Panc1 (cell line): ENCODE measurements at regions not wholly inside any gene's neighbourhood (a gene's known extent, or its start where the extent isn't known, plus 50 kb on each side); places are given as distances from the start of the nearest gene placed in this dataset.

Experiments
- ATAC-seq: fragments of 200-7000 bp; cut with Tn5 transposase; 2 replicates; pipeline ENCODE4 v1.9.1; 2020; ENCODE audit warnings: mild to moderate bottlenecking, moderate library complexity
- BruUV-seq: library from RNA; stranded (reverse); fragments of 400-500 nt; replicated peaks from 2 replicates; lab custom pipeline; 2021; lab: Mats Ljungman, UMichigan
- CTCF ChIA-PET: fragments of 300-600 bp; sonication (Branson Sonifier 250); formaldehyde crosslinking; loops from one replicate; lab custom pipeline; 2022; ENCODE audit warnings: antibody characterized with exemption; lab: Charles Lee
- POLR2A ChIA-PET: fragments of 300-600 bp; sonication (Branson Sonifier 250); formaldehyde crosslinking; loops from one replicate; lab custom pipeline; 2022; ENCODE audit warnings: antibody characterized with exemption; lab: Charles Lee
- DNase-seq: peaks from one replicate; pipeline ENCODE4 v3.0.0-alpha.2; 2010; ENCODE audit warnings: low read depth, low spot score
- H3K27ac ChIP-seq: 2 replicates; pipeline ENCODE4 v1.5.1; 2011; ENCODE audit warnings: mild to moderate bottlenecking, low read length, inconsistent platforms
- H3K27me3 ChIP-seq: fragments of 200-500 bp; sonication (Bioruptor generic); 2 replicates; pipeline ENCODE4 v1.6.0; 2014; ENCODE audit warnings: low read length, inconsistent platforms; ENCODE audit not compliant: control insufficient read depth, insufficient read depth
- H3K36me3 ChIP-seq: fragments of 200-500 bp; sonication (Bioruptor generic); 2 replicates; pipeline ENCODE4 v1.5.1; 2014; ENCODE audit warnings: inconsistent platforms, mild to moderate bottlenecking, low read length, moderate library complexity; ENCODE audit not compliant: control insufficient read depth, insufficient read depth
- H3K4me1 ChIP-seq: 2 replicates; pipeline ENCODE4 v1.5.1; 2011; ENCODE audit warnings: inconsistent platforms, mild to moderate bottlenecking, low read length, moderate library complexity; ENCODE audit not compliant: control insufficient read depth, insufficient read depth
- H3K4me3 ChIP-seq, 2 experiments: 2 replicates each; pipeline ENCODE4 v1.5.1; 2011 to 2012; ENCODE audit warnings: low read depth in 2 of 2, low read length in 2 of 2, mild to moderate bottlenecking in 2 of 2, inconsistent platforms in 1 of 2, moderate library complexity in 1 of 2
- H3K9me3 ChIP-seq: fragments of 200-500 bp; sonication (Bioruptor generic); 2 replicates; pipeline ENCODE4 v1.5.1; 2014; ENCODE audit warnings: low read depth, mild to moderate bottlenecking, inconsistent platforms, low read length, moderate library complexity; ENCODE audit not compliant: control insufficient read depth, insufficient read depth
- CTCF ChIP-seq: fragments of 450-650 bp; IDR thresholded peaks from 2 replicates; pipeline ENCODE4 v1.5.1; 2017; ENCODE audit warnings: mild to moderate bottlenecking
- POLR2AphosphoS5 ChIP-seq: IDR thresholded peaks from 2 replicates; pipeline ENCODE4 v1.6.1; 2012; ENCODE audit warnings: mild to moderate bottlenecking, low read depth, low read length, moderate library complexity
- REST ChIP-seq, 2 experiments: IDR thresholded peaks; 2 replicates each; pipeline ENCODE4 v1.6.1; 2011 to 2012; ENCODE audit warnings: low read depth in 2 of 2, control low read depth in 1 of 2, low read length in 1 of 2, mild to moderate bottlenecking in 1 of 2, moderate library complexity in 1 of 2; ENCODE audit not compliant: insufficient read depth in 1 of 2
- SIN3A ChIP-seq: IDR thresholded peaks from 2 replicates; pipeline ENCODE4 v1.6.1; 2012; ENCODE audit warnings: low read depth, mild to moderate bottlenecking, low read length, moderate library complexity, borderline replicate concordance; ENCODE audit not compliant: insufficient read depth
- TCF7L2 ChIP-seq: IDR thresholded peaks from 2 replicates; pipeline ENCODE4 v1.6.1; 2011; ENCODE audit warnings: mild to moderate bottlenecking, low read depth, low read length, inconsistent platforms
- in situ Hi-C: cut with HindIII; loops from 2 replicates; pipeline ENCODE4 v1.10.0; 2016; ENCODE audit warnings: low sequenced_read_pairs, low pct_unique_long_range_greater_than_20kb
- intact Hi-C: fragments of 100-400 bp; cut with micrococcal nuclease; formaldehyde crosslinking; loops from one replicate; pipeline ENCODE4 v1.10.0; 2022; ENCODE audit not compliant: unreplicated experiment

DNA sequence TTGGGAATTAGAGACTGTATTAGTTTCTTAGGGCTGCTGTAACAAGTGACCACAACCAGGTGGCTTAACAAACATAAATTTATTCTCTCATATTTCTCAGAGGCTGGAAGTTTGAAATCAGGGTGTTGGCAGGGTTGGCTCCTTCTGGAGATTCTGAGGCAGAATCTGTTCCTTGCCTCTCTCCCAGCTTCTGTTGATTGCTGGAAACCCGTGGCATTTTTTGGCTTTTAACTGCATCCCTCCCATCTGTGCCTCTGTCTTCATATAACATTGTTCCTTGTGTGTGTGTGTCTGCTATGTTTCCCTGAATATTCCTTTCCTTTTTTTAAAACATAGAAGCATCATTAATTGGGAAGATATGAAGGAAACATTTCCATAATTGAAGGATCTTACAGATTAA lies 448.1 kb upstream of the DCC start:
- TF ChIP-seq REST (IDR thresholded peaks at IDR 0.05; ENCODE audit: insufficient read depth in 1 of 2, low read depth in 2 of 2, low read length in 1 of 2), result no peak
- no peak for TF ChIP-seq CTCF
- TF ChIP-seq TCF7L2, result no peak
- Histone ChIP-seq H3K36me3 (no peaks in the 10 kb centered on the region), H3K4me1 (no peaks in the 10 kb centered on the region), H3K9me3 (no peaks in the 10 kb centered on the region), H3K27me3 (no peaks in the 10 kb centered on the region), H3K4me3 (no peak overlapping the region), H3K27ac (no peak overlapping the region)
- no peak for DNase-seq
- intact Hi-C loops, result no loop called here
- in situ Hi-C loops, result no loop called here
- no TSS peak for BruUV-seq
- ChIA-PET POLR2A (no interaction called here), CTCF (no interaction called here)
- ATAC-seq, result no peak

GRCh38 chr18:51897884-51898283 lies 442.1 kb upstream of the DCC start:
- CTCF ChIA-PET, result no interaction called here
- Histone ChIP-seq H3K4me1 (no peaks in the 10 kb centered on the region), H3K9me3 (no peaks in the 10 kb centered on the region), H3K4me3 (no peak overlapping the region), H3K36me3 (no peaks in the 10 kb centered on the region), H3K27ac (no peak overlapping the region), H3K27me3 (no peaks in the 10 kb centered on the region)
- ATAC-seq (no peak), DNase-seq (no peak)
- no peak for TF ChIP-seq SIN3A
- no peak for TF ChIP-seq TCF7L2
- TF ChIP-seq REST (IDR thresholded peaks at IDR 0.05; ENCODE audit: insufficient read depth in 1 of 2, low read depth in 2 of 2, low read length in 1 of 2), result no peak
- TF ChIP-seq CTCF, result no peak
- TF ChIP-seq POLR2AphosphoS5, result no peak
- no TSS peak for BruUV-seq
- POLR2A ChIA-PET, result no interaction called here
- in situ Hi-C loops, result no loop called here
- intact Hi-C loops, result no loop called here
